ENCODE measurements at regions not wholly inside any gene's neighbourhood (a gene's known extent, or its start where the extent isn't known, plus 50 kb on each side); places are given as distances from the start of the nearest gene placed in this dataset.

DNA sequence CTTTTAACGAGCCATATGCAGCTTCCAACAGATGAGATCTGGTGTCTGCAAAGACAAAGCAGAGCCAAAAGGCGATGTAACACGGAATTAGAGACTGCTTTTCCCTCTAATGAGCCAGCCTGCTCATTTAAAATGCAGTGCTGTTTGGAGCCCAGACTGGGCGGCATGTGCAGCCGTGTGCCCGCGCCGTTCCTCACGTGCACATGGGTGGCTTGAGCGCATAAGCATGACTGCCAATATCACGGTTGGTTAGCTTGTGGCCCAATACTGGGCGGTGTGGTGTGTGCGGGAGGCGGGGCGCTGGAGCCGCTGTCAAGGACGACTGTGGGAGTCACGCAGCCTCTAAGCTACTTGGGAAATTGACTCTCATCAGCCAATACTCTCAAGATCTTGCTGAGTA is 87.0 kb upstream of the SCOC start:
- intact Hi-C loops (cut with DNase I) = no loop called here
- ATAC-seq (no peak), DNase-seq (no peak)

- ATAC-seq (no peak), DNase-seq (no peak)
- intact Hi-C loops (cut with DNase I) = no loop called here
Observed at GRCh38 chr4:140284456-140284855, 89.0 kb upstream of the SCOC start.

- intact Hi-C loops (cut with DNase I) = no loop called here
- DNase-seq = no peak
- no peak for ATAC-seq
Observed at GRCh38 chr4:140281828-140282552, 91.5 kb upstream of the SCOC start.

DNA sequence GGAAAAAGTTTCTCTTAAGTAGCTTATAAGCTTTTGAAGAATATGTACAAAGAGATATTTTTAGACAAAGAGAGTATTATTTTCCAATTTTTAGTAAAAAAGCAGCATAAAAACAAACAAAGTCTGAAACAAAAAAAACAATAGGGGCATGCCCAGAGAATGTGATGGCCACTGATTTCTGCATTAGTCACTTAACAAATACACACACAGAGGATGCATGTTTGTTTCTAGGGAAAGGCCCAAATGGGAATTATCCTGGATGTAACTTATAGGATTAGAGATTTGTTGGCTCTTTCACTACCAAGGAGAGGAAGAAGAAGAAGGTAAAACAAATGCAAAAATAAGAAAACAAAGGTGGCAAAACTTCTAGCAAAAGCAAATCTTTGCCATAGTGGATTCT is 95.9 kb upstream of the SCOC start:
- ATAC-seq (no peak), DNase-seq (no peak)
- intact Hi-C loops (cut with DNase I) = no loop called here

- ATAC-seq = no peak
- DNase-seq = no peak
- intact Hi-C loops (cut with DNase I) = no loop called here
Observed at GRCh38 chr4:140271553-140271952, 101.9 kb upstream of the SCOC start.

DNA sequence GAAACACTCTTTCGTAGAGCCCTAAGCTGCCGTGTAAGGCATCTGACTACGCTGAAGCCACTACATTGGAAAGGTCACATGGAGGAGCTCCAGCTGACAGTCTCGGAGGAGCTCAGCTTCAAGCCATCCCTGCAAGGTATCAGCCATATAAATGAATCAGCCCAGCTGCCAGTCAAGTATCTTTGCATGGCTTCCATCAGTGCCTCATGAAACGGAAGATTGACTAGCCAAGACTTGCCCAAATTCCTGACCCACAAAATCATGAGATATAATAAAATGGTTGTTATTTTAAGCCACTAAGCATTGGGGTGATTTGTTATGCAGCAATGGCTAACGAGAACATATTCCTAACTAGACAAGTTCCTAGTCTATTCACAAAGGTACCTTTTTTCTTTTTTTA is 104.1 kb upstream of the SCOC start:
- intact Hi-C loops (cut with DNase I) = no loop called here
- ATAC-seq (no peak), DNase-seq (no peak)

DNA sequence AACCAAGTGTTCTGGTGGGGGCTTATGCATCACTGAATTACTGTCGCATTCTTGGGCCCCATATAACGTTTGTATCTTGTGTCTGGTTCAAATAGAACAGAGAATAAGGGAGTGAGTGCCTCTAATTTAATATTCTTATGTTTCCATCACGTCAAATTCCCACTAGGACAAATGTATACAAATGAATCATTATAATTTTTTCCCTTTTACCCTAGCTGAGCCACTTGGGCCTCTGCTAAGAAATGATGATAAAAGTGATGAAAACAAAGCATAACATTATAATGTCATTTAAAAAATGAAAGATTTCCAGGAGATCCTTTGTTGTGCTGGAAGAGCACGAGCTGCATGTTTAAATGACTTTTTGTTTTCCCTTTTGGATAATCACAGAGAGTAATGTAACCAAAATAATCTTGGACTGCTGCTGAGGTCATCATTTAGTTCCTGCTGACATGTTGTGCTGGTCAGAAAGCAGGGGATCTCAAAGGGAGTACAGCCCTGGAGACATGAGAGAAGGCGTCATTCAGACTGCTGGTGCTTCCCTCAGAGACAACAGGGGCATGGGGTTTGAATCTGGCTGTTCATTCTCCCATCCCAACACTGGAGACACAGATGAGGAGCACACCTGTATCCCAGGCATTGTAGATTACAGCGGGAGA is 105.1 kb upstream of the SCOC start:
- intact Hi-C loops (cut with DNase I) = no loop called here
- no peak for DNase-seq

DNA sequence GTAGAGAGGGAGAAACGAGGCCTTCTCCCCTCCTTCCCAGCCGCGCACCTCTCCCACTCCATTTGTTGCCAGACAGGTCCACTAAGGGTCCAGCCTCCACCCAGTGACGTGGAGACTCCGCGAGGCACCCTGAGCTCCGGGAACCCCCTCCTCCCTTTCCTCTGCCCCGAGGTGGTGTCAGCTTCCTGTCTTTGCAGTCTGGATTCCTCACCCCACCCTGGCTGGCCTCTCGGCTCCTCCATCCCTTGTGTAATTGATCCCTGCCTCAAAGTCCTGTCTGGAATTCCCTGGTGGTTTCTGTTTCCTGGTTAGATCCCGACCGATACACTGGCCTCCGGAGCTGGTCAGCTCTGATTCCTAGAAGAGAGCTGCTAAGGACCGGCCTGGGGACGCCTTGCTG is 105.9 kb upstream of the SCOC start:
- ATAC-seq (peak in 1 of 2 donors; percentile 37), DNase-seq (peak; percentile 23)
- intact Hi-C loops (cut with DNase I) = no loop called here

More for the DNA sequence above, 105.1 kb upstream of the SCOC start:
- no peak for ATAC-seq

GRCh38 chr4:140266958-140267568 is 106.4 kb upstream of the SCOC start:
- no peak for DNase-seq
- ATAC-seq = peak; percentile 8 to 59
- intact Hi-C loops (cut with DNase I) = no loop called here

DNA sequence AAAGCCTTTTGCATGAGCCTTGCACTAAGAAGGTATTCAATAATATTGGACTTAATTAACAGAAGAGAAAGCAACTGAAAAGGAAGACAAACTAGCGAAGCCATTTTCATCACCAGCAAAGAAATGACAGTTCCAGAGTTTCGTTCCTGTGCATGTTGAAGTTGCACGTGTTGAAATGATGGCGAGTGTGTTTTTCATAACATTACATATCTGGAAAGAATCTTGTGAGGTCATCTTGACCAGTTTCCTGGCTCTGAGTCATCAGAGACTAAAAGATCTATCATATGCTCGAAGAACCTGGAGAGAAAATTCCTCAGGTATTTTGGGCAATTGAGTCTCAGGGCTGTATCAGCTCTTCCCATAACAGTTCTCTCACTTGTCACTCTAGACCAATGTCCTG is 106.2 kb upstream of the MAML3 start:
- DNase-seq (no peak), ATAC-seq (no peak)
- intact Hi-C loops (cut with DNase I) = no loop called here

DNA sequence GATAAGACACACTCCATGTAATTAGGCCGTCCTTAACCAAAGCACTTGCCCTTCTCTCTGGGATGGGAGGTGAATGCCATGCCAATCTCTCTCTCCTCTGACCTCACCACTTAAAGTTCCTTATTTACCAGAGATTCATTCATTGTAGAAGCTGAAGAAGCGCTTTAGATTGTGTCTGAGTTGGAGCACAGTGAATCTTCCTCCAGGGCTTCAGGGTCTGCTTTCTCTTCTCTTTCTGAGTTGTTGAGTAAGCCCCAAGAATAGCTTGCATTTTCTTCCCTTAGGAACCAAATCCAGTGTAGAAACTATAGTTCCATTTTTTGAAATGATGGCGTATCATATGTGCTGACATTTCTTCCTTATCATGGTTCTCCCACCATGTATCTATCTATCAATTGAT is 104.5 kb upstream of the MAML3 start:
- DNase-seq = no peak
- intact Hi-C loops (cut with DNase I) = loop anchor here (5.0 to 10.0 kb wide), 4 partner anchors 206 to 606 kb away; no protein-coding TSS in a partner anchor
- no peak for ATAC-seq

GRCh38 chr4:140257461-140258305 is 103.7 kb upstream of the MAML3 start:
- DNase-seq (no peak), ATAC-seq (no peak)
- intact Hi-C loops (cut with DNase I) = loop anchor here (5.0 to 10.0 kb wide), 4 partner anchors 205 to 605 kb away; no protein-coding TSS in a partner anchor

DNA sequence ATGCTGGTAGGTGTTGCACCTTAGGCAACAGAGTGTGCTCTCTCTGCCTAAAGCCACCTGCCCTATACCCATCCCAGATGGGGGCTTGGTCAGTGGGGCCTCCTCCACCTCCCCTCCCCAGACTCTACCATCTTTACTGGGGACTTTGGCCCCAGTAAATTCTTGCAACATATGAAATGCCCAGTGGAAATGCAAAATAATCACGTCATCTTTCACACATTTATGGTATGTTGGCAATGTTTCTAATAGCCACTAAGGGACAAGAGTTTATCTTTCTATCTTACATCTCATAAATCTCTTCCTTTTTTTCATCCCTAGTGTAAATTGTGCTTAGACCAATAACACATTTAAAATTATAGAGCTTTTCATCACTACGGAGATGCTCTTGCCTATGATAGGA is 103.0 kb upstream of the MAML3 start:
- no peak for DNase-seq
- intact Hi-C loops (cut with DNase I) = loop anchor here (5.0 to 10.0 kb wide), 4 partner anchors 205 to 605 kb away; no protein-coding TSS in a partner anchor
- ATAC-seq = no peak

GRCh38 chr4:140256335-140256734 is 102.4 kb upstream of the MAML3 start:
- DNase-seq (peak; percentile 22), ATAC-seq (no peak)
- intact Hi-C loops (cut with DNase I) = loop anchor here (5.0 to 10.0 kb wide), 4 partner anchors 204 to 604 kb away; no protein-coding TSS in a partner anchor

DNA sequence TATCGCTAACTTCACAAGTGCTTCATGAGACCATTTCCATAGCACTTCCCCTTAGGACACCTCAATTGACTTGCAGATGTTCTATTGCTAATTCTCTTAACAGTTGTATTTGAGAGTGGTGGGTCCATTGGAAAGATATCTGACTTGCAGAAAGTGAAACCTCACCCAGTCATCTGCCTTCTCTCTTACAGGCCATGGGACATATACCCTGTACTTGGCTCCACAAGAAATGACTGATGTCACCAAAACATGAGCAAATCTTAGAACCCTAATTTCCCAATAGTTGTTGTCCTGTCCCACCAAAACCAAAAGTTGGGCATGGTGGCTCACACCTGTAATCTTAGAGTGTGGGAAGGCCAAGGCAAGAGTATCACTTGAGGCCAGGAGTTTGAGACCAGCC is 101.9 kb upstream of the MAML3 start:
- ATAC-seq (no peak), DNase-seq (no peak)
- intact Hi-C loops (cut with DNase I) = loop anchor here (5.0 to 10.0 kb wide), 4 partner anchors 204 to 604 kb away; no protein-coding TSS in a partner anchor

- DNase-seq = no peak
- intact Hi-C loops (cut with DNase I) = loop anchor here (5.0 to 10.0 kb wide), 4 partner anchors 203 to 603 kb away; no protein-coding TSS in a partner anchor
- no peak for ATAC-seq
Observed at GRCh38 chr4:140255467-140255866, 101.5 kb upstream of the MAML3 start.

GRCh38 chr4:140254651-140255299 is 100.8 kb upstream of the MAML3 start:
- DNase-seq (no peak), ATAC-seq (no peak)
- intact Hi-C loops (cut with DNase I) = loop anchor here (5.0 to 10.0 kb wide), 6 partner anchors 102 to 602 kb away; partner anchors contain the start of gene MAML3 (in 1 of the 2)

DNA sequence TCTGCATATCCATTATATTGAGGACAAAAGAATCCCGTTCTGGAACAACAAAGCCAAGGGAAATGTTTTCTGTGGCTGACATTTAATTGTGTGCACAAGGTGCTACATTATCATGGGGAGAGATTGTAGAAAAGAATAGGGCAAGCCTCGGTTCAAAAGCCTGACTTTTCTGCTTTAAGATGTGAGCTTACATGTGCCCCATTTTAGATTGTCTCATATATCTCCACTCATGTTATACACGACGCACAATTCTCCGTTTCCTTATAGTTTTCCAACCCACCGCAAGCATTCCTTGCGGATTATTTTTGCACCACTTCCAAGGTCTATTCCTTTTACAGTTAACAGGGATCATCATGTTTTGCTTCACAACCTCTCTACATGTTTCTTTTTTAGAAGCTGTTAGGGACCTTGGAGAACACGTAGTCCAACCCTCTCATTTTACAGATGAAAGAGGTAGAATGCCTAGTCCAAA is 99.6 kb upstream of the MAML3 start:
- intact Hi-C loops (cut with DNase I) = loop anchor here (2.0 to 10.0 kb wide), 4 partner anchors 101 to 519 kb away; partner anchors contain the start of gene MAML3 (in 1 of the 2)
- DNase-seq (no peak), ATAC-seq (no peak)
